ENCODE measurements at regions not wholly inside any gene's neighbourhood (a gene's known extent, or its start where the extent isn't known, plus 50 kb on each side); places are given as distances from the start of the nearest gene placed in this dataset.
"Not testable (repeated sequence)": the region's sequence is repeated elsewhere in the genome, so short reads cannot be mapped to it uniquely, and the experiment has no call there.

DNA sequence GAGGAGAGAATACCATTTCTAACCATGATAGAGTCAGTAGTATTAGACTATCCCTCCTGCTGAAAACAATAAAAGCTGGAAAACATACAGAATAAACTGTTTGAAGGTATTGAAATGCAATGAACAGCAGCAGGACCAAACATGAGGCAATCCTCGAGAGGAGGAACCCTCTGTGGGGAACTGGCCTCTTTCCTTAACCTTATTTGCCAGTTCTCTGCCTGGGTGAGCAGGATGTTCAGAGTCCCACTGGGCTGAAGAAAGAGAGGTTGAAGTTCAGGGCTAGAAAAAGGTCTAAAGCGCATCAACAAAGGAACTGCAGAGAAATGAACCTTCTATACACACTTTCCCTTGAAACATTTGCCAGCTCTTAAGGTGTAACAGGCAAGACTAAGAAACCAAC, 79.8 kb upstream of the FHL2 start:
- CTCF ChIA-PET, result no interaction called here
- Histone ChIP-seq H2AFZ (ENCODE audit: insufficient read depth, low read depth, low read length, poor library complexity, severe bottlenecking) (no peak overlapping the region), H3K9ac (ENCODE audit: low read length) (no peak overlapping the region), H3K36me3 (replicated peaks in 1 of 2; ENCODE audit: control extremely low read depth in 1 of 2, control insufficient read depth in 1 of 2, extremely low read depth in 1 of 2, insufficient read depth in 2 of 2, low read length in 1 of 2) (no peaks in the 10 kb centered on the region), H3K9me3 (ENCODE audit: control extremely low read depth in 1 of 3, control insufficient read depth in 2 of 3, insufficient read depth in 1 of 3, low read length in 2 of 3) (no peaks in the 10 kb centered on the region), H3K4me3 (ENCODE audit: control extremely low read depth in 1 of 5, extremely low read depth in 1 of 5, insufficient read depth in 1 of 5, low read depth in 2 of 5, low read length in 4 of 5) (no peak overlapping the region), H3K27me3 (replicated peaks in 1 of 4; ENCODE audit: control extremely low read depth in 1 of 4, control insufficient read depth in 3 of 4, insufficient read depth in 4 of 4, low read length in 3 of 4) (no peaks in the 10 kb centered on the region), H3K27ac (ENCODE audit: low read length in 2 of 2) (no peak overlapping the region), H3K4me1 (ENCODE audit: control insufficient read depth in 2 of 2, insufficient read depth in 2 of 2, low read length in 2 of 2) (no peaks in the 10 kb centered on the region), H4K20me1 (ENCODE audit: control insufficient read depth, insufficient read depth, low read length, poor library complexity, severe bottlenecking) (no peaks in the 10 kb centered on the region), H3K79me2 (ENCODE audit: control insufficient read depth, insufficient read depth, low read length) (no peaks in the 10 kb centered on the region), H3K4me2 (replicated peaks; ENCODE audit: low read depth, low read length, poor library complexity, severe bottlenecking) (no peak overlapping the region)
- intact Hi-C loops (cut with micrococcal nuclease), result no loop called here
- H3K27me3 Mint-ChIP-seq, result peaks cover 9% of the 10 kb centered on the region
- no peaks in the 10 kb centered on the region for H3K9me3 Mint-ChIP-seq (ENCODE audit: insufficient read depth)
- TF ChIP-seq, protein P1, sequence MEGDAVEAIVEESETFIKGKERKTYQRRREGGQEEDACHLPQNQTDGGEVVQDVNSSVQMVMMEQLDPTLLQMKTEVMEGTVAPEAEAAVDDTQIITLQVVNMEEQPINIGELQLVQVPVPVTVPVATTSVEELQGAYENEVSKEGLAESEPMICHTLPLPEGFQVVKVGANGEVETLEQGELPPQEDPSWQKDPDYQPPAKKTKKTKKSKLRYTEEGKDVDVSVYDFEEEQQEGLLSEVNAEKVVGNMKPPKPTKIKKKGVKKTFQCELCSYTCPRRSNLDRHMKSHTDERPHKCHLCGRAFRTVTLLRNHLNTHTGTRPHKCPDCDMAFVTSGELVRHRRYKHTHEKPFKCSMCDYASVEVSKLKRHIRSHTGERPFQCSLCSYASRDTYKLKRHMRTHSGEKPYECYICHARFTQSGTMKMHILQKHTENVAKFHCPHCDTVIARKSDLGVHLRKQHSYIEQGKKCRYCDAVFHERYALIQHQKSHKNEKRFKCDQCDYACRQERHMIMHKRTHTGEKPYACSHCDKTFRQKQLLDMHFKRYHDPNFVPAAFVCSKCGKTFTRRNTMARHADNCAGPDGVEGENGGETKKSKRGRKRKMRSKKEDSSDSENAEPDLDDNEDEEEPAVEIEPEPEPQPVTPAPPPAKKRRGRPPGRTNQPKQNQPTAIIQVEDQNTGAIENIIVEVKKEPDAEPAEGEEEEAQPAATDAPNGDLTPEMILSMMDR (IDR thresholded peaks at IDR 0.05), result no peak
- no peak for TF ChIP-seq EZH2 (IDR thresholded peaks at IDR 0.05; ENCODE audit: borderline replicate concordance, insufficient read depth, low read depth, low read length, poor library complexity, severe bottlenecking)
- ATAC-seq (ENCODE audit: low read depth) (no peak), DNase-seq (no peak)
- 100% methylated on average over 1 of the region's 2 CpGs for WGBS (ENCODE audit: insufficient coverage)
- no peaks in the 10 kb centered on the region for H3K4me1 Mint-ChIP-seq
- POLR2A ChIA-PET, result no interaction called here
- no peak overlapping the region for H3K27ac Mint-ChIP-seq
- no peak overlapping the region for H3K4me3 Mint-ChIP-seq

- DNase-seq; H3K79me2 ChIP-seq (ENCODE audit: control insufficient read depth, insufficient read depth, low read length); H3K4me3 ChIP-seq (ENCODE audit: control extremely low read depth in 1 of 5, extremely low read depth in 1 of 5, insufficient read depth in 1 of 5, low read depth in 2 of 5, low read length in 4 of 5); H3K27ac ChIP-seq (ENCODE audit: low read length in 2 of 2); H3K4me1 ChIP-seq (ENCODE audit: control insufficient read depth in 2 of 2, insufficient read depth in 2 of 2, low read length in 2 of 2); H3K4me3 Mint-ChIP-seq; H3K9me3 Mint-ChIP-seq (ENCODE audit: insufficient read depth); POLR2A ChIA-PET; H3K9me3 ChIP-seq (ENCODE audit: control extremely low read depth in 1 of 3, control insufficient read depth in 2 of 3, insufficient read depth in 1 of 3, low read length in 2 of 3); H3K27me3 ChIP-seq (replicated peaks in 1 of 4; ENCODE audit: control extremely low read depth in 1 of 4, control insufficient read depth in 3 of 4, insufficient read depth in 4 of 4, low read length in 3 of 4); H3K36me3 ChIP-seq (replicated peaks in 1 of 2; ENCODE audit: control extremely low read depth in 1 of 2, control insufficient read depth in 1 of 2, extremely low read depth in 1 of 2, insufficient read depth in 2 of 2, low read length in 1 of 2); H3K4me2 ChIP-seq (replicated peaks; ENCODE audit: low read depth, low read length, poor library complexity, severe bottlenecking); intact Hi-C loops (cut with micrococcal nuclease); H3K4me1 Mint-ChIP-seq; H2AFZ ChIP-seq (ENCODE audit: insufficient read depth, low read depth, low read length, poor library complexity, severe bottlenecking); H4K20me1 ChIP-seq (ENCODE audit: control insufficient read depth, insufficient read depth, low read length, poor library complexity, severe bottlenecking); H3K9ac ChIP-seq (ENCODE audit: low read length); ATAC-seq (ENCODE audit: low read depth); CTCF ChIA-PET; H3K27ac Mint-ChIP-seq: not testable (repeated sequence)
- peaks cover 15% of the 10 kb centered on the region for H3K27me3 Mint-ChIP-seq
- 98% methylated on average over 5 of the region's 10 CpGs for WGBS (ENCODE audit: insufficient coverage)
Measured at GRCh38 chr2:105477050-105477620, 78.3 kb upstream of the FHL2 start.
